Natural killer cell (primary cell): ENCODE measurements at regions not wholly inside any gene's neighbourhood (a gene's known extent, or its start where the extent isn't known, plus 50 kb on each side); places are given as distances from the start of the nearest gene placed in this dataset.
"Not testable (repeated sequence)": the region's sequence is repeated elsewhere in the genome, so short reads cannot be mapped to it uniquely, and the experiment has no call there.

Experiments
- ATAC-seq, 3 donors: fragments of 150-1000 bp in 2 of 3; fragments of 200-7000 bp in 1 of 3; cut with Tn5 transposase; 1 replicate in 1 of 3; 2 replicates in 2 of 3; pipeline ENCODE4 v1.10.0; 2021; ENCODE audit warnings: mild to moderate bottlenecking in 2 of 3, moderate library complexity in 2 of 3
- DNase-seq, 2 donors: peaks; one replicate each; pipeline versions ENCODE4 v3.0.0 to v3.0.0-alpha.2; 2013 to 2021; ENCODE audit warnings: mixed read lengths in 1 of 2
- H3K27ac ChIP-seq: one replicate; pipeline ENCODE4 v1.5.1; 2013; ENCODE audit warnings: mild to moderate bottlenecking, low read length
- H3K27me3 ChIP-seq: one replicate; pipeline ENCODE4 v1.6.1; 2013; ENCODE audit warnings: low read length; ENCODE audit not compliant: control insufficient read depth, insufficient read depth
- H3K36me3 ChIP-seq: one replicate; pipeline ENCODE4 v1.6.1; 2013; ENCODE audit warnings: low read length; ENCODE audit not compliant: control insufficient read depth, insufficient read depth
- H3K4me1 ChIP-seq: one replicate; pipeline ENCODE4 v1.6.1; 2013; ENCODE audit warnings: low read length; ENCODE audit not compliant: control insufficient read depth, insufficient read depth
- H3K4me3 ChIP-seq: one replicate; pipeline ENCODE4 v1.5.1; 2013; ENCODE audit warnings: low read length
- H3K9me3 ChIP-seq: one replicate; pipeline ENCODE4 v1.6.1; 2013; ENCODE audit warnings: low read length; ENCODE audit not compliant: control insufficient read depth, insufficient read depth
- H3K27ac Mint-ChIP-seq, 2 donors: one replicate each; pipeline ENCODE4 v1.8.0; 2022; ENCODE audit warnings: mild to moderate bottlenecking in 2 of 2, mixed read lengths in 2 of 2, moderate library complexity in 1 of 2
- H3K27me3 Mint-ChIP-seq, 2 donors: one replicate each; pipeline ENCODE4 v1.8.0; 2022; ENCODE audit warnings: low read depth in 2 of 2, mixed read lengths in 2 of 2
- H3K36me3 Mint-ChIP-seq: one replicate; pipeline ENCODE4 v1.8.0; 2022; ENCODE audit warnings: mixed read lengths
- H3K4me1 Mint-ChIP-seq, 2 donors: one replicate each; pipeline ENCODE4 v1.8.0; 2022; ENCODE audit warnings: mixed read lengths in 2 of 2
- H3K4me3 Mint-ChIP-seq: one replicate; pipeline ENCODE4 v1.8.0; 2022; ENCODE audit warnings: mild to moderate bottlenecking, moderate library complexity, mixed read lengths
- H3K9me3 Mint-ChIP-seq, 2 donors: one replicate each; pipeline ENCODE4 v1.8.0; 2022; ENCODE audit warnings: mixed read lengths in 2 of 2
- CTCF ChIP-seq: fragments of 200-600 bp; IDR thresholded peaks from one replicate; pipeline ENCODE4 v1.8.0; 2022; ENCODE audit warnings: antibody characterized with exemption
- whole genome bisulfite sequencing: methylation state at CpG from one replicate; pipeline ENCODE4 v1.1.7; 2013; ENCODE audit warnings: missing lambda C conversion rate; ENCODE audit not compliant: insufficient coverage; 5-methylcytosine and 5-hydroxymethylcytosine counted together
- intact Hi-C: fragments of 100-400 bp; cut with micrococcal nuclease; formaldehyde crosslinking; loops from one replicate; pipeline ENCODE4 v1.14.2; 2022

GRCh38 chr1:22334860-22335550, 116.6 kb upstream of the ZBTB40 start:
- H3K9me3 Mint-ChIP-seq, result peaks cover 0 to 8% of the 10 kb centered on the region in 2 donors
- no peak for DNase-seq
- Histone ChIP-seq H3K36me3 (no peaks in the 10 kb centered on the region), H3K4me1 (no peaks in the 10 kb centered on the region), H3K9me3 (no peaks in the 10 kb centered on the region), H3K27ac (no peak overlapping the region), H3K4me3 (no peak overlapping the region), H3K27me3 (no peaks in the 10 kb centered on the region)
- no peak overlapping the region for H3K27ac Mint-ChIP-seq
- intact Hi-C loops, result no loop called here
- TF ChIP-seq CTCF, result no peak
- H3K4me3 Mint-ChIP-seq, result no peak overlapping the region
- ATAC-seq, result no peak
- no peaks in the 10 kb centered on the region for H3K36me3 Mint-ChIP-seq
- H3K4me1 Mint-ChIP-seq, result peaks cover 0 to 5% of the 10 kb centered on the region in 2 donors
- H3K27me3 Mint-ChIP-seq, result peaks cover 7 to 16% of the 10 kb centered on the region in 2 donors
- WGBS, result 71% methylated on average over 6 of the region's 6 CpGs

GRCh38 chr1:22336274-22336673, 115.4 kb upstream of the ZBTB40 start:
- H3K27me3 ChIP-seq, intact Hi-C loops: not testable (repeated sequence)
- 97% methylated on average over 2 of the region's 2 CpGs for WGBS

GRCh38 chr1:22336696-22337545, 114.7 kb upstream of the ZBTB40 start:
- H3K27ac Mint-ChIP-seq, H3K27ac ChIP-seq, H3K4me1 ChIP-seq, H3K4me3 ChIP-seq, H3K4me1 Mint-ChIP-seq, H3K36me3 Mint-ChIP-seq, H3K36me3 ChIP-seq, H3K9me3 ChIP-seq, H3K9me3 Mint-ChIP-seq, H3K27me3 ChIP-seq, DNase-seq, intact Hi-C loops, ATAC-seq, H3K4me3 Mint-ChIP-seq: not testable (repeated sequence)
- 81% methylated on average over 1 of the region's 2 CpGs for WGBS
- peaks cover 10 to 19% of the 10 kb centered on the region in 2 donors for H3K27me3 Mint-ChIP-seq

More at GRCh38 chr1:22336274-22336673, 115.4 kb upstream of the ZBTB40 start:
- H3K4me3 ChIP-seq, DNase-seq, H3K4me3 Mint-ChIP-seq, H3K27ac Mint-ChIP-seq, H3K9me3 ChIP-seq, H3K9me3 Mint-ChIP-seq, H3K4me1 Mint-ChIP-seq, ATAC-seq, H3K4me1 ChIP-seq, H3K27ac ChIP-seq, H3K36me3 Mint-ChIP-seq, H3K36me3 ChIP-seq: not testable (repeated sequence)
- peaks cover 7 to 16% of the 10 kb centered on the region in 2 donors for H3K27me3 Mint-ChIP-seq

GRCh38 chr1:22338071-22338765, 113.4 kb upstream of the ZBTB40 start:
- H3K4me3 ChIP-seq, result no peak overlapping the region
- 92% methylated on average over 11 of the region's 12 CpGs for WGBS
- peaks cover 0 to 15% of the 10 kb centered on the region in 2 donors for H3K4me1 Mint-ChIP-seq
- H3K27ac Mint-ChIP-seq, result no peak overlapping the region
- DNase-seq, result no peak
- H3K4me1 ChIP-seq, result no peaks in the 10 kb centered on the region
- H3K4me3 Mint-ChIP-seq, result no peak overlapping the region
- no peak for TF ChIP-seq CTCF
- no peaks in the 10 kb centered on the region for H3K36me3 Mint-ChIP-seq
- H3K9me3 ChIP-seq, result no peaks in the 10 kb centered on the region
- H3K36me3 ChIP-seq, result no peaks in the 10 kb centered on the region
- H3K9me3 Mint-ChIP-seq, result peaks cover 0 to 8% of the 10 kb centered on the region in 2 donors
- no peak overlapping the region for H3K27ac ChIP-seq
- peaks cover 17 to 28% of the 10 kb centered on the region in 2 donors for H3K27me3 Mint-ChIP-seq
- ATAC-seq, result no peak
- intact Hi-C loops, result no loop called here
- peaks cover 4% of the 10 kb centered on the region for H3K27me3 ChIP-seq
